ENCODE measurements at regions not wholly inside any gene's neighbourhood (a gene's known extent, or its start where the extent isn't known, plus 50 kb on each side); places are given as distances from the start of the nearest gene placed in this dataset.

DNA sequence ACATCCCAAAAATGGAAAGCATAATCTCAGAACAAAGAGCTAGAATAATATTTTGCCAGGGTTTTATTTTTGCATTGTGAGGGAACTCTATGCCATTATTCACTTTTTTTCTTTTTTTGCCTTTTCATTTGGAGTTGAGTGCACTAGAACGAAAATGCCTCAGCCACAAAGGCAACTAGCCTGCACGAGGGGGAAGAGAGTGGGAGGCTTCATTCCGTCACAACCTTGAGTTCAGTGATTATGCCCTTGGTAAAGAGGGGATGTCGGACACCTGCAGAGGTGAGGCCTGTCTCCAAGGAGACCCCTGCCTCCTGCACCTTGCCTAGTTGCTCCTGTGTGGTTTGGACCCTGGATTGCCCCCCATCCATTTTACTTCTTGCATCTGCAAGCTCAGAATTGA lies 232.7 kb downstream of the TEX36 start:
- no peak overlapping the region for H3K27ac ChIP-seq
- no peak for TF ChIP-seq CTCF (conservative IDR thresholded peaks at IDR 0.05; ENCODE audit: low read depth)
- DNase-seq (ENCODE audit: low spot score) = no peak
- ChIA-PET POLR2A (ENCODE audit: low non-redundant PET) (no interaction called here), CTCF (interaction anchor here (0.8 kb wide), 1 partner anchor 279 kb away, joined by 5 read pairs; no protein-coding TSS in a partner anchor)

- no peak for DNase-seq (ENCODE audit: low spot score)
- POLR2A ChIA-PET (ENCODE audit: low non-redundant PET) = no interaction called here
- CTCF ChIA-PET = interaction anchor here (0.7 kb wide), 1 partner anchor 95 kb away, joined by 4 read pairs; no protein-coding TSS in a partner anchor
- no peak overlapping the region for H3K27ac ChIP-seq
- TF ChIP-seq CTCF (conservative IDR thresholded peaks at IDR 0.05; ENCODE audit: low read depth) = no peak
Measured at GRCh38 chr10:125449571-125449970, 233.4 kb downstream of the TEX36 start.

DNA sequence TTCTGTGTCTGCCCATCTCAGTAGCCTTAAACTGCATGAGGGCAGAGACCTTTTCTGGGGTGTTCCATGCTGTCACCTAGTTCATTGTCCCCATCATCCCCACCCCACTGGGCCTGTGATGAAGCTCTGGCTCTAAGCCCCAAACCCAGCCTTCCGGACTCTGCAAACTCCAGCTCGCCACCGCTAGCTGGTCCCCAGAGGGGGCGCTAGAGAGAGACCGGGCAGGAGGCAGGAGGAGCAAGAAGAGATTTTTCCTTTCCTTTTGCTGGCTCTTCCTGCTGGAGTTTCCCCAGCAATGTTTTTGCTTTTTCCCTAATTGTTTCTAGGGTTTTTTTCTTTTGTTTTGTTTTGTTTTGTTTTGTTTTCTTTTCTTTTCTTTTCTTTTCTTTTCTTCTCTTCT lies 234.4 kb downstream of the TEX36 start:
- DNase-seq (ENCODE audit: low spot score) = peak; percentile 17
- POLR2A ChIA-PET (ENCODE audit: low non-redundant PET) = no interaction called here
- CTCF ChIA-PET = interaction anchor here (0.6 to 1.0 kb wide), 4 partner anchors 34 to 338 kb away, joined by 3 to 4 read pairs (median 3); no protein-coding TSS in a partner anchor
- TF ChIP-seq CTCF (conservative IDR thresholded peaks at IDR 0.05; ENCODE audit: low read depth) = peak; percentile 24; the same call in 1 of the 2 replicates
- no peak overlapping the region for H3K27ac ChIP-seq

DNA sequence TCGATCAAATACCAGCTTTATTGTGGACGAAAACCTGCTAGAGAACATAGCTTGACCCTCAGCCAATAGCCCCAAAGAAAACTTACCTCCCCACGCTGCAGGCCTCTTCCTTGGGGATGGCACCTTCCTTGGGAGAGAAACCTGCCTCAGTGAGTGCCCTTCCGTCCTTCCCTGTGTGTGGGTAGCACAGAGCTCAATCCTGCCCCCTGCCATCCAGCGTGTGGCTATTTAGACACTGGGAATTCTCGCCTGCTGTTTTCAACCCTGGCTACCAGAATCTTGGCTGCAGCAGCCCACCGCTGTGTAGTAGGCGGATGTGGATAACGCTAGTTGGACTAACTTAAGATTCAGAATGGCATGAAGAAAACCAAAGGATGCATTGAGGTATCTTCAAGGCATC lies 238.2 kb downstream of the TEX36 start:
- no peak for DNase-seq (ENCODE audit: low spot score)
- CTCF ChIA-PET = interaction anchor here (0.7 to 1.2 kb wide), 2 partner anchors 19 to 390 kb away, joined by 3 read pairs; no protein-coding TSS in a partner anchor
- POLR2A ChIA-PET (ENCODE audit: low non-redundant PET) = no interaction called here
- H3K27ac ChIP-seq = no peak overlapping the region
- no peak for TF ChIP-seq CTCF (conservative IDR thresholded peaks at IDR 0.05; ENCODE audit: low read depth)

- CTCF ChIA-PET = interaction anchor here (1.0 kb wide), 1 partner anchor 395 kb away, joined by 3 read pairs; no protein-coding TSS in a partner anchor
- no peak for TF ChIP-seq CTCF (conservative IDR thresholded peaks at IDR 0.05; ENCODE audit: low read depth)
- H3K27ac ChIP-seq = no peak overlapping the region
- no peak for DNase-seq (ENCODE audit: low spot score)
- POLR2A ChIA-PET (ENCODE audit: low non-redundant PET) = no interaction called here
Measured at GRCh38 chr10:125442856-125443540, 240.0 kb downstream of the TEX36 start.

DNA sequence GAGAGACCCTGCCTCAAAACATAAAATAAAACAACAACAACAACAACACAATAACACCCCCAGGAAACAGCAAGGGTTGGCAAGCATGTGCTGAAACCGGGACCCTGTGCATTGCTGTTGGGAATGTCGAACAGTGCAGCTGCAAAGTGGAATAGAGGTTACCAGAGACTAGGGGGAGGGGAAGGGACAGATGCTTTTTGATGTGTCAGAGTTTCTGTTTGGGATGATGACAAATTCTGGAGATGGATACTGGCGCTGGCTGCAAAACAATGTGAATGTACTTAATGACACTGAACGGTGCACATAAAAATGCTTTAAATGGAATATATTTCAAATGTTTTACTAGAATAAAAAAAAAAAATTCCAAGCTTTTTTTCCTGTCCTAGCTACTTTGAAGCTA lies 241.8 kb downstream of the TEX36 start:
- H3K27ac ChIP-seq = no peak overlapping the region
- no peak for TF ChIP-seq CTCF (conservative IDR thresholded peaks at IDR 0.05; ENCODE audit: low read depth)
- POLR2A ChIA-PET (ENCODE audit: low non-redundant PET) = no interaction called here
- no peak for DNase-seq (ENCODE audit: low spot score)
- CTCF ChIA-PET = no interaction called here

All from RWPE1 (cell line).